Adrenal gland (tissue), 9 donors: ENCODE measurements at regions not wholly inside any gene's neighbourhood (a gene's known extent, or its start where the extent isn't known, plus 50 kb on each side); places are given as distances from the start of the nearest gene placed in this dataset.

Experiments used
- DNase-seq, 7 donors: peaks; one replicate each; pipeline ENCODE4 v3.0.0-alpha.2; 2019 to 2020
- H3K27ac ChIP-seq, 5 donors: fragments of 200-600 bp; sonication (generic) in 4 of 5; 1 replicate in 3 of 5; 2 replicates in 2 of 5; pipeline versions ENCODE4 v1.5.1 to v1.8.0; 2016 to 2020; ENCODE audit warnings: mild to moderate bottlenecking in 1 of 5
- H3K27me3 ChIP-seq: fragments of 200-600 bp; 2 replicates; pipeline ENCODE4 v1.8.0; 2021
- H3K36me3 ChIP-seq, 2 donors: fragments of 200-600 bp; replicated peaks in 1 of 2; 1 replicate in 1 of 2; 2 replicates in 1 of 2; pipeline versions ENCODE4 v1.5.1 to v1.8.0; 2018 to 2022
- H3K4me1 ChIP-seq, 2 donors: fragments of 200-600 bp; replicated peaks in 1 of 2; 1 replicate in 1 of 2; 2 replicates in 1 of 2; pipeline versions ENCODE4 v1.5.1 to v1.8.0; 2018 to 2021
- H3K4me3 ChIP-seq, 4 donors: fragments of 200-600 bp; sonication (generic) in 3 of 4; one replicate each; pipeline ENCODE4 v1.5.1; 2016 to 2018
- H3K9me3 ChIP-seq, 3 donors: fragments of 200-600 bp; sonication (generic) in 1 of 3; replicated peaks in 1 of 3; 1 replicate in 2 of 3; 2 replicates in 1 of 3; pipeline versions ENCODE4 v1.5.1 to v1.8.0; 2016 to 2021
- POLR2A ChIP-seq, 2 donors: fragments of 450-650 bp; IDR thresholded peaks; one replicate each; pipeline ENCODE4 v1.6.1; 2017; ENCODE audit warnings: antibody characterized with exemption in 2 of 2, mild to moderate bottlenecking in 2 of 2, moderate library complexity in 1 of 2
- WGBS, 4 donors: extraction: QIAGEN DNeasy Blood & Tissue Kit in 2 of 4; methylation state at CpG; one replicate each; pipeline versions ENCODE4 v1.1.5 to v1.1.7; 2013 to 2017; 5-methylcytosine and 5-hydroxymethylcytosine counted together
- intact Hi-C, 2 donors: fragments of 100-400 bp; cut with DNase I; formaldehyde crosslinking; loops; one replicate each; pipeline versions ENCODE4 v1.14.1 to v1.15.0; 2022 to 2023
- TF ChIP-seq, protein P1 (sequence below), 6 experiments: fragments of 450-650 bp in 4 of 6; fragments of 200-600 bp in 2 of 6; sonication (generic) in 1 of 6; IDR thresholded peaks; 1 replicate in 5 of 6; 2 replicates in 1 of 6; pipeline versions ENCODE4 v1.5.1 to v1.8.0; 2016 to 2021; ENCODE audit warnings: antibody characterized with exemption in 6 of 6, mild to moderate bottlenecking in 2 of 6, moderate library complexity in 1 of 6
- donor health status: healthy with polysubstance abuse.
- donor health status: Bipolar disorder and iron deficiency.
- donor health status: DM: yes; HTN: yes; CAD: no.
- donor health status: DM: no; HTN: no; CAD: no.
- donor health status: DM: no; HTN: no; CAD: no.

- intact Hi-C loops, result no loop called here
- no peaks in the 10 kb centered on the region for H3K36me3 ChIP-seq
- no peaks in the 10 kb centered on the region for H3K4me1 ChIP-seq
- TF ChIP-seq, protein P1, sequence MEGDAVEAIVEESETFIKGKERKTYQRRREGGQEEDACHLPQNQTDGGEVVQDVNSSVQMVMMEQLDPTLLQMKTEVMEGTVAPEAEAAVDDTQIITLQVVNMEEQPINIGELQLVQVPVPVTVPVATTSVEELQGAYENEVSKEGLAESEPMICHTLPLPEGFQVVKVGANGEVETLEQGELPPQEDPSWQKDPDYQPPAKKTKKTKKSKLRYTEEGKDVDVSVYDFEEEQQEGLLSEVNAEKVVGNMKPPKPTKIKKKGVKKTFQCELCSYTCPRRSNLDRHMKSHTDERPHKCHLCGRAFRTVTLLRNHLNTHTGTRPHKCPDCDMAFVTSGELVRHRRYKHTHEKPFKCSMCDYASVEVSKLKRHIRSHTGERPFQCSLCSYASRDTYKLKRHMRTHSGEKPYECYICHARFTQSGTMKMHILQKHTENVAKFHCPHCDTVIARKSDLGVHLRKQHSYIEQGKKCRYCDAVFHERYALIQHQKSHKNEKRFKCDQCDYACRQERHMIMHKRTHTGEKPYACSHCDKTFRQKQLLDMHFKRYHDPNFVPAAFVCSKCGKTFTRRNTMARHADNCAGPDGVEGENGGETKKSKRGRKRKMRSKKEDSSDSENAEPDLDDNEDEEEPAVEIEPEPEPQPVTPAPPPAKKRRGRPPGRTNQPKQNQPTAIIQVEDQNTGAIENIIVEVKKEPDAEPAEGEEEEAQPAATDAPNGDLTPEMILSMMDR (IDR thresholded peaks at IDR 0.05), result no peak
- TF ChIP-seq POLR2A (IDR thresholded peaks at IDR 0.05), result no peak
- H3K27ac ChIP-seq, result no peak overlapping the region
- WGBS, 4 donors, result 76 to 86% (median 82%) methylated on average over 3 of the region's 3 CpGs
- H3K9me3 ChIP-seq, result no peaks in the 10 kb centered on the region
- H3K4me3 ChIP-seq, result no peak overlapping the region
- no peak for DNase-seq
- no peaks in the 10 kb centered on the region for H3K27me3 ChIP-seq
Measured at GRCh38 chr2:149924028-149924427, 336.5 kb upstream of the MMADHC start.

- no peaks in the 10 kb centered on the region for H3K4me1 ChIP-seq
- no peak overlapping the region for H3K27ac ChIP-seq
- H3K27me3 ChIP-seq, result no peaks in the 10 kb centered on the region
- no peaks in the 10 kb centered on the region for H3K36me3 ChIP-seq
- WGBS, 4 donors, result 85 to 94% (median 91%) methylated on average over 2 of the region's 2 CpGs
- DNase-seq, result no peak
- H3K9me3 ChIP-seq, result no peaks in the 10 kb centered on the region
- no peak for TF ChIP-seq POLR2A (IDR thresholded peaks at IDR 0.05)
- TF ChIP-seq, protein P1 (IDR thresholded peaks at IDR 0.05), result no peak
- H3K4me3 ChIP-seq, result no peak overlapping the region
- intact Hi-C loops, result no loop called here
Measured at GRCh38 chr2:149921911-149922616, 334.5 kb upstream of the MMADHC start.

DNA sequence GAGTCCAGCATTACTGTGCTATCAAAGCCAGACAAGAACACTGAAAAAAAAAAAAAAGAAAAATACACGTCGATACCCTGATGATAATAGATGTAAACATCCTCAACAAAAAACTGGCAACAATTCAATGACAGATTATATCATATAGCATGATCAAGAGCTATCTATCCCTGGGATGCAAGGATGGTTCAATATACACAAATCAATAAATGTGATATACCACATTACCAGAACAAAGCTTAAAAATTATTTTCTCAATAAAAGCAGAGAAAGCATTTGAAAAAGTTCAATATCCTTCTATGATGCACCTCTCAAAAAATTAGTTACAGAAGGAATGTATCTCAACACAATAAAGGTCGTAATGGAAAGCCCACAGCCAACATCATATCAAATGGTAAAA lies 332.8 kb upstream of the MMADHC start:
- Histone ChIP-seq H3K4me1 (no peaks in the 10 kb centered on the region), H3K27me3 (no peaks in the 10 kb centered on the region), H3K27ac (no peak overlapping the region), H3K36me3 (no peaks in the 10 kb centered on the region), H3K4me3 (no peak overlapping the region), H3K9me3 (no peaks in the 10 kb centered on the region)
- TF ChIP-seq, protein P1 (IDR thresholded peaks at IDR 0.05), result no peak
- no peak for TF ChIP-seq POLR2A (IDR thresholded peaks at IDR 0.05)
- intact Hi-C loops, result no loop called here
- WGBS, 4 donors, result 88 to 92% (median 91%) methylated on average over 3 of the region's 3 CpGs
- no peak for DNase-seq

- intact Hi-C loops, result no loop called here
- Histone ChIP-seq H3K4me1 (no peaks in the 10 kb centered on the region), H3K36me3 (no peaks in the 10 kb centered on the region), H3K9me3 (no peaks in the 10 kb centered on the region), H3K27me3 (no peaks in the 10 kb centered on the region), H3K4me3 (no peak overlapping the region), H3K27ac (no peak overlapping the region)
- TF ChIP-seq, protein P1 (IDR thresholded peaks at IDR 0.05), result no peak
- TF ChIP-seq POLR2A (IDR thresholded peaks at IDR 0.05), result no peak
- no peak for DNase-seq
- 67 to 82% (median 73%) methylated on average over 3 of the region's 3 CpGs for WGBS, 4 donors
Measured at GRCh38 chr2:149915151-149915550, 327.6 kb upstream of the MMADHC start.
